HL-60 (cell line): ENCODE measurements at regions not wholly inside any gene's neighbourhood (a gene's known extent, or its start where the extent isn't known, plus 50 kb on each side); places are given as distances from the start of the nearest gene placed in this dataset.

Experiments
- GABPA ChIP-seq: IDR thresholded peaks from 2 replicates; pipeline ENCODE4 v1.6.1; 2012; ENCODE audit warnings: low read depth
- POLR2AphosphoS5 ChIP-seq: IDR thresholded peaks from 2 replicates; pipeline ENCODE4 v1.6.1; 2012; ENCODE audit warnings: low read depth
- SPI1 ChIP-seq: IDR thresholded peaks from 2 replicates; pipeline ENCODE4 v1.6.1; 2012; ENCODE audit warnings: low read depth, mild to moderate bottlenecking, borderline replicate concordance
- TF ChIP-seq, protein P1 (sequence below): IDR thresholded peaks from one replicate; pipeline ENCODE4 v1.5.1; 2011; ENCODE audit warnings: low read length, control low read depth, inconsistent platforms; ENCODE audit not compliant: insufficient read depth
- TF ChIP-seq, protein P2 (sequence below): IDR thresholded peaks from 2 replicates; pipeline ENCODE4 v1.6.1; 2012; ENCODE audit warnings: low read depth; ENCODE audit not compliant: insufficient replicate concordance

DNA sequence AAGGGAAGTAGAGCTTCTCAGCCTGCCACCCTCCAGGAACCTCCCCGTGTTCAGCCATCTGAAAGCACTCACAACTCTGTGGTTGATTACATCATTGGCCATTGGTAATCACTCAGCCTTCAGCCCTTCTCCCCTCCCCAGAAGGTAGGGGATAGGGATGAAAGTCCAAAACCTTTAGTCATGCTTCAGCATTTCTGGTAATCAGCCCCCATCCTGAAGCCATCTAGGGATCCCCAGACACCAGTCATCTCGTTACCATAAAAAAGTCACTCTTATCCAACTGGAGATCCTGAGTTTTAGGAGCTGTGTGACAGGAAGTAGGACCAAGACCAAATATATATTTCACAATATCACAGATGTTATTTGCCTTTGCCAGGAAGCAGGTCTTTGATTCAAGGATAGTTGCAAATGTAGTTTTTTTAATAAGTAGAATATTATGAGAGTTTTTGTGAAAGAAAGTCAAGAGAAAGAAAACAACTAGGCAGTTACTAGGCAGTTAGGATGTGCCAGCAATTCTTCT, 364.6 kb upstream of the NOCT start:
- TF ChIP-seq, protein P1, sequence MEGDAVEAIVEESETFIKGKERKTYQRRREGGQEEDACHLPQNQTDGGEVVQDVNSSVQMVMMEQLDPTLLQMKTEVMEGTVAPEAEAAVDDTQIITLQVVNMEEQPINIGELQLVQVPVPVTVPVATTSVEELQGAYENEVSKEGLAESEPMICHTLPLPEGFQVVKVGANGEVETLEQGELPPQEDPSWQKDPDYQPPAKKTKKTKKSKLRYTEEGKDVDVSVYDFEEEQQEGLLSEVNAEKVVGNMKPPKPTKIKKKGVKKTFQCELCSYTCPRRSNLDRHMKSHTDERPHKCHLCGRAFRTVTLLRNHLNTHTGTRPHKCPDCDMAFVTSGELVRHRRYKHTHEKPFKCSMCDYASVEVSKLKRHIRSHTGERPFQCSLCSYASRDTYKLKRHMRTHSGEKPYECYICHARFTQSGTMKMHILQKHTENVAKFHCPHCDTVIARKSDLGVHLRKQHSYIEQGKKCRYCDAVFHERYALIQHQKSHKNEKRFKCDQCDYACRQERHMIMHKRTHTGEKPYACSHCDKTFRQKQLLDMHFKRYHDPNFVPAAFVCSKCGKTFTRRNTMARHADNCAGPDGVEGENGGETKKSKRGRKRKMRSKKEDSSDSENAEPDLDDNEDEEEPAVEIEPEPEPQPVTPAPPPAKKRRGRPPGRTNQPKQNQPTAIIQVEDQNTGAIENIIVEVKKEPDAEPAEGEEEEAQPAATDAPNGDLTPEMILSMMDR, result no peak
- TF ChIP-seq GABPA, result no peak
- 0 out of 2 replicates have a peak, but pooled peaks have one; percentile 36 for TF ChIP-seq POLR2AphosphoS5
- TF ChIP-seq, protein P2, sequence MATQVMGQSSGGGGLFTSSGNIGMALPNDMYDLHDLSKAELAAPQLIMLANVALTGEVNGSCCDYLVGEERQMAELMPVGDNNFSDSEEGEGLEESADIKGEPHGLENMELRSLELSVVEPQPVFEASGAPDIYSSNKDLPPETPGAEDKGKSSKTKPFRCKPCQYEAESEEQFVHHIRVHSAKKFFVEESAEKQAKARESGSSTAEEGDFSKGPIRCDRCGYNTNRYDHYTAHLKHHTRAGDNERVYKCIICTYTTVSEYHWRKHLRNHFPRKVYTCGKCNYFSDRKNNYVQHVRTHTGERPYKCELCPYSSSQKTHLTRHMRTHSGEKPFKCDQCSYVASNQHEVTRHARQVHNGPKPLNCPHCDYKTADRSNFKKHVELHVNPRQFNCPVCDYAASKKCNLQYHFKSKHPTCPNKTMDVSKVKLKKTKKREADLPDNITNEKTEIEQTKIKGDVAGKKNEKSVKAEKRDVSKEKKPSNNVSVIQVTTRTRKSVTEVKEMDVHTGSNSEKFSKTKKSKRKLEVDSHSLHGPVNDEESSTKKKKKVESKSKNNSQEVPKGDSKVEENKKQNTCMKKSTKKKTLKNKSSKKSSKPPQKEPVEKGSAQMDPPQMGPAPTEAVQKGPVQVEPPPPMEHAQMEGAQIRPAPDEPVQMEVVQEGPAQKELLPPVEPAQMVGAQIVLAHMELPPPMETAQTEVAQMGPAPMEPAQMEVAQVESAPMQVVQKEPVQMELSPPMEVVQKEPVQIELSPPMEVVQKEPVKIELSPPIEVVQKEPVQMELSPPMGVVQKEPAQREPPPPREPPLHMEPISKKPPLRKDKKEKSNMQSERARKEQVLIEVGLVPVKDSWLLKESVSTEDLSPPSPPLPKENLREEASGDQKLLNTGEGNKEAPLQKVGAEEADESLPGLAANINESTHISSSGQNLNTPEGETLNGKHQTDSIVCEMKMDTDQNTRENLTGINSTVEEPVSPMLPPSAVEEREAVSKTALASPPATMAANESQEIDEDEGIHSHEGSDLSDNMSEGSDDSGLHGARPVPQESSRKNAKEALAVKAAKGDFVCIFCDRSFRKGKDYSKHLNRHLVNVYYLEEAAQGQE, result no peak
- TF ChIP-seq SPI1, result peak; percentile 47; the same call in 1 of the 2 replicates
